ENCODE measurements at regions not wholly inside any gene's neighbourhood (a gene's known extent, or its start where the extent isn't known, plus 50 kb on each side); places are given as distances from the start of the nearest gene placed in this dataset.

DNA sequence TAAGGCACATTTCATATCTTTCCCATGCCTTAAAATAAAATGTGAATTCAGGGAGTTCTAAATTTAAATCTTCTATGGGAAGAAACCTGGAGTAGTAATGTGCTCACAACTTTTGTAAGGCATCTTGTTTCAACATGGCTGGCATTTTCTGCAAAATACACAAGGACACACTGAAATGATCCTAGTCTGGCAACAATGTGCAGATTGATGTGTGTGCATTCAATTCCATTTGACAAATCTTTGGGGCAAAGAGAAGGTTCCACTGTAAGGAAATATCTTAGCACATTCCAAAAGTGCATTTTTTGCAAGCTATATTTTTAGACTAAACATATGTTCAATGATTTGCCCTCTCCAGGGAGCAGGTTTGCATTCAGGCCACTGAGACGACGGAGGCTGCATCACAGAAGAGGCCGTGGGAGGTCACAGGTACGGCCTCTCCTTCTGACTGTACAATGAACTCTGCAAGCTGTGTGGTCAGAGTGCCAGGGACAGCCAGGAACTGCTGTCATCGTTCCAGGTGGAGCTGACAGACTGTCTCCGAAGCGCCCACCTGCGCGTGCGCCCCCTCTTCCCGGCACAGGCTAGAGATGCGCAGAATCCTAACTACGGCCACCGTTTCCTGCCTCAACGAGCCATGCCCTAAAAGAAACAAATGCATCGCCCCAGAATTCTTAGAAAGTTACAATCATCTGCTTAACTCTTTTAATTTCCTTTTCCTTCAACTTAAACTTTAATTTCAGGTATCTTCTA lies 149.2 kb upstream of the POU3F3 start:
- DNase-seq, result no peak

DNA sequence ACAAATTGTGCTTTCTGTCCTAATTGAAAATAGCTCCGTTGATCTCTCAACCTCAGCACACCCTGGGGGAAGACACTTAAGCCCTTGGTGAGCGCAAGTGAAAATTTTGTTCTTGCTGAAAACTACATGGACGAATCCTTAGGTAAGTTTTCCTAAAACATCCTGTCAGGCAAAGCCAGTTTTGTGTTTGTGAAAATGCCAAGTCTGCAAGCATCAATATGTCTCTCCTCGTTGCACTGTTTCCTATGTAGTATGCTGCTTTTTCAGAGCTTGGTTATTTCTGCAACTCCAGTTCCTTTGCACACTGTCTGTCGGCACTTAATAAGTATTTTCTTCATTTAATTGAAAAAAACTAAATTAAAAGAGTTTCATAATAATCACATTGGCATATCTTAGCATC lies 146.9 kb upstream of the POU3F3 start:
- no peak for DNase-seq

DNA sequence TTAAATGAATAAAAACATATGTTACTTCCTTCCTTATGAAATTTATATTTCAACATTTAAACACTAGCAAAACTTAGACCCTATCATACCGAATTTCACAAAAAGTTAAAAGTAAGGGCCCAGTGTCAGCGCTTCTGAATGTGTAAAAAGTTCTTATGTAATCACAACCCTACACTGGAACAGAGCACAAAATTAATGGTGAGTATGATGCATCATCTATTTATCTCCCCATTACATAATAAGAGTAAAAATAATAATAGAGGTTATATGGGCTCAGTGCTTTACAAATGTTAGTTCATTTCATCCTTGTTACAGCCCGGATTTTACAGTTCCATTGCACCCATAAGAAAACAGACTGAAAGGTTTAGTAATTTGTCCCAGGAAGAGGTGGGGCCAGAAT lies 144.9 kb upstream of the POU3F3 start:
- no peak for DNase-seq

DNA sequence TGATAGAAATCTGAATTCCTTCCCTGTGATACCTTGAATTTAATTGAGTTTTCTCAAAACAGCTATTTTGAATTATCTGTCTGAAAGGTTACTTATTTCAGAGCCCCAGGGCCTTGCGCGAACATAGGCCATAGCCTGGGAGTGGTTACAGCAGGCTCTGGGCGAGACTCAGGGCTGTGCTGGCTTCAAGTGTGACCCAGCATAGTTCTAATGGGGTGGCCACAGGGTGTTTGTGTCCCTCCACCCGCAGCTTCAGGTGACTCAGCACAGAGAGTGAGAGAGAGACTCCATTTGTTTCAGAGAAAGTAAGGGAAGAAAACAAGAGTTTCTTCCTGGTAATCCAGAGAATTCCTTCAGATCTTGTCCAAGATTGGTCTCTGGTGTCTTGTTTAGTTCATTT lies 137.9 kb upstream of the POU3F3 start:
- no peak for DNase-seq

DNA sequence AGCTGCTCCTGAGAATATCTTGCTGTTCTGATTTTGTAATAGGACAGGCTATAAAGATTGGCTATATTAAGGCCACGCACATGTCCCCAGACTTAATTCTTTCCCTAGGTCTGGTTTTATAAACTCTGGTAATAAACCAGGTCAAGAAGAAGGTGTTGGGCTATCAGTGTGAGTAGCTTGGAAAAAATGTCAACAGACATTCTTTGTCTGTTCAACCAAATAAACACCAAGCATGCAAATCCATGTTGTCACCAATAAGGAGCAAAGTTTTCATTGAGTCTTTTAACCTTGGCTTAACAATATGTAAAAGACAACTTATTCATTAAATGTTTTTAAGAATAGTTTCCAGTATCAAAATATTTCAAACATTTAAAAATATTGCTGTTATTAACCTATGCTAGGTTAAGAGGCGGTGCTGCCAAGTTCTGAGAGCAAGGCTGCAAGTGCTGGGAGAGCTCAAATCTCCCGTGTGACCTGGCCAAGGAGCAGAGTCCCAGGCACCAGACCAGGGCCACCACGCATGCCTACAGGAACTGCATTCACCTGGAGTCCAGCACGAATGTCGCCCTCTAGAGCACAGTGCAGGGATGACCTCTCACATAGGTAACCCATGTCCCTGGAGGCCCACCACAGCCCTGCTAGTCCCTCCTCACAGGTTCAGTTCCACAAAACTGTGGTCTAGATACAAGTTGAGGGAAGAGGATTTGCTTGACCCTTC lies 120.5 kb upstream of the POU3F3 start:
- no peak for DNase-seq

DNA sequence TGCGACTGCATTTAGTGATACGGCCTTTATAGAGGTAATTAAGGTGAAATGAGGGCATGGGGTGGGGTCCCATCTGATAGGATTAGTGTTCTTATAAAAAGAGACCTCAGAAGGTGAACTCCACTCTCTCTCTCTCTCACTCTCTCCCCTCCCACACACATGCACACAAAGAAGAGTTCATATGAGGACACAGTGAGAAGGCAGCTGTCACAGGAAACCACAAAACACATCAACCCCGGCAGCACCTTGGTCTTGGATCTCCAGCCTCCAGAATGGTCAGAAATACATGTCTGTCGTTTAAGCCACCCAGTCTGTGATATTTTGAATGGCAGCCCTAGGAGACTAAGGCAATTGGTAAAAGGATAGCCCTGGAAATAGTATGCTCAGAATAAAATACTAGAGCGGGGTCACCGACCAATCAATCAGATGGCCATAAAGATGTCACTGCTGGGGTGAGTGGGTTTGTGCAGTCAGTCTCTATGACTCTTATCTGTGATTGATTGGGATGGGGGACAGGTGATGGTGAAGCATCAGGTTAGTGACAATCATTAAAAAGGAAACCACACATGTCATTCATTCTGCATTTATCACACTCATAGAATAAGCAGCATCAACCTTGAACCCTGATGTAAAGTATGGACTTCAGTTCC lies 118.9 kb upstream of the POU3F3 start:
- no peak for DNase-seq

DNA sequence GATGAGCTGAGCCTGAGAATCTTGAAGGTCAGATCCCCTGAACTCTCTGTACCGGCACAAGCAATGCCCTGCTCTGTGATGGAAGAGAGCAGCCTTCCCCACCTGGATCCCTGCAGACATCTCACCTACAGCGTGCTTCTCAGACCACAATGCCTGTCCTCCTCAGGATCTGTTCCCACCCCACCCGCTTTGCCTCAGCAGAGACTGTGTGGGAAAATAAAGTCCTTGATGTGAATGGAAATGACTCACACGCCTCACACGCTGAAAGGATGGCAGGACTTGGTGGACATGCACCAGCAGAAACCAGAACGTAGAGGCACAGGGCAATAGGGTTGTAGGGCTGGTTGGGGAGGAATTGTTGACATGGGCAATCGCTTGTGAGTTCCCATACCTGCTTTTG lies 117.9 kb upstream of the POU3F3 start:
- DNase-seq, result no peak

DNA sequence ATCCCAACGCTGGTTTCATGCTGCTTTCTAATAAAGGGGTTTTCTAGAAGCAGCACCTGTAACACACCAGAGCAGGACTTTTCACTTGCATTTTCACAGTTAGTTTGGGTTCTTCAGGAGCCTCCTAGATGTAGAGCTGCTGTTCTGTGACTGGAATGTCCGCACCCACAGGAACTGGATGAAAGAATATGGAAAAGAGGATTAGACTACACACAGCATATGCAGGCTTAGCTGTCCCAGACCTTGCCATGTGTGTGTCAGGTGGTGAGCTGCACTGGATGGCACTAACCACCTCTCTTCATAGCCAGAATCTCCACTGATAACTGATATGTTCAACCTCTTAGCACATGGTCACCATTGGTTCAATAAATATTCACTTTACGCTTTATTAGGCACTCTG lies 112.1 kb upstream of the POU3F3 start:
- no peak for DNase-seq

DNA sequence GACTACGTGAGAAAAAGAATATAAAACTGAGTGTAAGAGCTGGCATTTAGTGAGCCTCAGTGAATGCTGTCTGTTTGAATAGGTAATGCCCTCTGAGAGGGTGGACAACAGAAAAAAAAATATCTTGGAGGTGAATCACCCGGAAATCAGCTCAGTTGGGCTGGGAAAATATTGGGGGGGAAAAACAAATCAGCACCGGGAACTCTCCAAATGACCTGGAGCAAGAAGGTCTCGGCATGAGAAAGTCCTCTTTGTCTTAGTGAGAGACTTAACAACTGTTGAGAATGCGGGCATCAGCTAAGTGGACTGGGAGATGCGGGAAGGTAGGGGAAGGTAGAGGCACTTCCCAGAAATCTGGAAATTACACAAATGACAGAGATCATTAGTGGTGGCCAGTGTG lies 109.4 kb upstream of the POU3F3 start:
- DNase-seq, result no peak

DNA sequence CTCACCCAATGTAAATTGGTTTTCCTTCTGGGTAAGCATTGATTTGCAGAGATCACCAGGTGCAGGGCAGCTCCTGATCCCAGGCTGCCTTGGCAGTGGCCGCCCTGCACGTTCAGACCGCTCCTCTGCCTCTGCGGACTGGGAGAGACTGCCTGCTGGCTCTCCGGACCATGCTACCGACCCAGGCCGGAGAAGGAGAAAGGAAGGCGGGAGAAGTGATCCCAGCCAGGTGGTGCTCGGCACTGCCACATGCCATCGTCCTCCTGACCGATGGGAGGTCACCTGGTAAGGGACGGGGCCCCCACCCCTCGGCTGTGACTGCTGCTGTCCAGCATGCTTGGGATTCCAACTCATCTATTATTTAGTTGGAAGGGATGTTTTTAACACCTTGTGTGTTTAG lies 108.1 kb upstream of the POU3F3 start:
- no peak for DNase-seq

DNA sequence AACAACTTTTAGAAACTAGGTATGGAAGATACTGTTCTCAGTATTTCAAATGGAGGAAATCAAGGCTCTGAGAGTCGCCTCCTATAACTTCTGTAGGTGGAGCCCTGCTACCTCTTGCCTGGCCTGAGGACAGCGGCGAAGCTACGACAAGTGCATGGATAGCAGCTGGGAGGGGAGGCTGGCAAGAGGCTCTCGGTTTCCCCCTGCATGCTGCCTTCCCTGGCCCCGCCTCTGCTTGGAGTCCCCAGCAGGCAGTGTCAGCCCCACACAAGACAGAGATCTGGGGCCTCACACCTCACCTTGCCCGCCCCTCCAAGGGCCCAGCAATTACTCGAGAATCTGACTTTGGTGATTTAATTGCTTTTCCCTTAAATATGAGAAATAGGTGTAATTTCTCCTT lies 107.6 kb upstream of the POU3F3 start:
- no peak for DNase-seq

DNA sequence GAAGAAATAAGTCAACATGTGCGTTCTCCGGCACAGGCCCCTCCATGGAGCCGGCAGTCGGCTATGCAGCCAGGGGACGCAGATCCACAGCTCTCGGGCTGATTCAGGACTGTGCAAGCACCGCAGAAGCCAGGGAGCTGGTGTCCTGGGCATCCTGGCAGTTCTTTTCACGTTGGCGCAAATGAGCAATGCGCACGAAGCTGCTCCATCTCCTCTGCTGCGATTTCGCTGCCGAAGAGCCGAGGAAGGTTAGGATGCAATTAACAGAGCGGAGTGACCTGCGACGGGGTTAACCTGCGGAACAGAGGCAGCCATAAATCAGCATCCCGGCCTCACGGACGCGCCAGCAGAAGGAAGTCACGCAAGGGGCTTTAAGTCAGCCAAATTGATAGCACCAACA lies 107.1 kb upstream of the POU3F3 start:
- DNase-seq, result no peak

DNA sequence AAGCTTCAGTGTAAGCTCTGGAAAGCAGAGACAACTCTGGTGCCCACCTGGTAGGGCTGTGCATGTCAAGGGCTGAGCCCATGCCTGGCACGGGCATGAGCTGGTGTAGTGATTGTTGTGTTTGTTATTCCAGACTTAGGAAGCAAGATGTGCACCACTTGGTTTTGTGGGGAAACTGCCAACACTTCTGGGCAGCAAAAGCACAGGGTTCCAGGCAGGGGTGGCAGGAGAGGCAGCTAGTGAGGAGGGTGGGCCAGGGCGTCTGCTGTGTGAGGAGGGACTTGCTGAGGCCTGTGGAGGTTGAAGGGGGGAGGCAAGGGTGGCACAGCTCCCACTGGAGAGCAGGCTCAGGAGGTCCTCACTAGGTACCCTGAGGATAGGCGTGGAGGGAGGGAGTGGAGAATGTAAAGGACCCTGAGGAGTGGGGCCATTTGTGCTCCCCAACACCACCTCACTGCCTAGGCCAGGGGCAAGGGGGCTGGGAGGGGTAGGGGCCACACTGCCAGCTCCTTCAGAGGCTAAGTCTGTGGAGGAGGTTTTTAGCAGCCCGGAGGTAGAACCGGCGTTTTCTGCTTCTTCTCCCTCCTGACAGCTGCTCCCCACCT lies 104.0 kb upstream of the POU3F3 start:
- no peak for DNase-seq

DNA sequence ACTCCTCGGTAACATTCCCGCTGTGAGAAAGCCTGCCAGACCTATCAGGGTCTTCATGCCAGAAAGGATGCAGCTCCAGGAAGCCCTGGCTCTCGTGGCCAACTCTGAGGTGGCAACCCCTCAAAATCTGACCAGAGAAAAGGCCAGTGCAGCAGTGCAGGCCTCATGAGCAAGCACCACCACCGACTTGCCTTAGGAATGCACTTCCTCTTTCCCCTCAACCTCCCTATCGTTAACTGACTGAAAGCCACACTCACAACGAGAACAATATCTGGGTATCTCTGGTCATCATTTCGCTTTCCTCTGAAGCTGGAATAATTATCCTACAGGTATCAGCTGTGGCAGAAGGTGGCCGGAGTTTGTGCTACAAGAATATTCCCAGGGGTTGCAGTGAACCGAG lies 101.4 kb upstream of the POU3F3 start:
- no peak for DNase-seq

DNA sequence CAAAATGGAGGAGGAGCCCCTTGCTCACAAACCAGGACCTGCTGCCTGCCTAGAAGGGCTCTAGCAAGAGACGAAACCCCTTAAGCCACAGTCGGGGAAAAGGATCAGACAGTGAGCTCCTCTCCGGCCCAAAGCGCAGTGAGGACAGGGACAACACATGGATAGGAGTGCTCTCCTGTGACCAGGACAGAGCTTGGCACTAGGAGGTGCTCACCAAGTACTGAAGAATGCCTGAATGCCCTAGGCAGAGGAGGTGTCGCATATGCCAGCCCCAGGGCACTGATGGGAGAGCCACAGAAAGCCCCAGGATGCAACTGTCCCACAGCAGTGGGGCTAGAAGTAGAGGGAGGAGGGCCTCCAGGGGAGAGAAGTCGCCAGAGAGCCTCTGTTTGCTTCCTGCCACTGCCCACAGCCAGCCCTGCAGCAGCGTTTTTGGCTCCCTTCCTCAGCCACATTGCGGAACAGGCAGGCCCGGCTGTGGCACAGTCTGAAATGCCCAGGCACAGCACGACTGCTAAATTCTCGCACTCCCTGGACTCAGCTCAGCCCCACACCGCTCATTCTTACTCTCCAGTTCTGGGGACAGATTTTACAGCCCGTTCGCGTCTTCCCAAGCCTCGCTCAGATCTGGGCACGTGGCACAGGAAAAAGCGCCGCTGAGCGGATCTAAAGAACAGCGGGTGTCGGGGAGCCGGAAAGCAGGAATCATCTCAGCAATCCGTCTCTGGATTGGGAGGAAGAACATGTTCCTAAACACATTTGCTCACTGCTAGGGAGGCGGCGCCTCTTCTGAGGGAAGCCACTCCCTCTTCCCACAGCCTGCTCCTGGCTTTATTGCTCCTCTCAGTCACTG lies 98.7 kb upstream of the POU3F3 start:
- DNase-seq, result peak; percentile 6

DNA sequence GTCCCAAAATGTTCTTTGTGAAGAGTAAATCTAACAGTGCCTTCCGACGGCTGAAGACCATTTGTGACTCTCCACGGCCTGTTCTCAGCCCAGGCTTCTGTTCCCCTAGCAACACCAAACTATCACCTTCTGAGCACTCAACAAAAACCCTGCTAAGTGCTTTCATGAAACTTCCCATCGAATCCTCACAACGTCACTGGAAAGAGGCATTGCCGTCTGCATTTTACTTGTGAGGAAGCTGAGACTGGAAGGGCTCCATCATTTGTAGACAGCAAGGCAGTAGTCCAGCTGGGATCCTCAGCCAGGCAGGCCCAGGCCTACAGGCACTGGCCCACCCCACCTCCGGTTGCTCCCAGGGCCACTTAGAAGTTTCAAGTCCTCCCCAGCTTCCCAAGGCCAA lies 97.8 kb upstream of the POU3F3 start:
- DNase-seq, result no peak

DNA sequence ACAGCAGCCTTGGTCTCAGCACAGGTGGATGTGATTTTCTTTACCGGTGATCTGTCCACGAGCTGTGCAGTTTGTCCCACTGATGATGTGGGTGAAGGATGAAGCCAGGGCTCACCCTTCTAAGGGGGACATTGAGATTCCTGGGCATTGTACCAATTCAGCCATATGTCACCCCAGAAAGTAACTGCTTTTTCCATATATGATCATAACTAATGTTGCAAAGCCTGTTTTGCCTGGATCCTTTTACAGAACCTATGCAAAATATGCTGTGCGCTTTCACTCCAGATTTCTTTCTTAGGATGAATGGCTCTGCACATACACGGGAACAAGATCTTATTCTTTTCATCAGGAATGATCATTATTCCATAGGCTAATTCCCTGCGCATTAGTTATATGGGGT lies 96.9 kb upstream of the POU3F3 start:
- no peak for DNase-seq

DNA sequence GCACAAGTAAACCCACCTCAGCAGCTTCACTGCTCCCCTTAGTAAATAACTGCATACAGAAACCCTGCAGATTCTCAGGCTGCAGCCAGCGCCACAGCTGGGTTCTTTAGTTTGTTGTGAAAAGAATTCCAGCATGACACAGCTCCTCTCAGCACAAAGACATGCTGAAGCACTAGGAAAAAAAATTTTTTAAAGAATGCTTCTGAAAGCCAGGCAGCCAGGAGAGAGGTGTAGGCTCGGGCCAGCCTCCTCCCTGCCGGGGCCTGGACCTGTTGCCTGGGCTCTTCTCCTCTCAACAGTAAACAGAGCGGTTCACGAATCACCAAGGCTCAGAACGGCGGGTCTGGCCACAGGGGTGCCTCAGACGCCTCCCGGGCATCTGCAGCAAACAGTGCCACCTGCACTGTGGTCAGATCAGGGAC lies 95.7 kb upstream of the POU3F3 start:
- DNase-seq, result no peak

DNA sequence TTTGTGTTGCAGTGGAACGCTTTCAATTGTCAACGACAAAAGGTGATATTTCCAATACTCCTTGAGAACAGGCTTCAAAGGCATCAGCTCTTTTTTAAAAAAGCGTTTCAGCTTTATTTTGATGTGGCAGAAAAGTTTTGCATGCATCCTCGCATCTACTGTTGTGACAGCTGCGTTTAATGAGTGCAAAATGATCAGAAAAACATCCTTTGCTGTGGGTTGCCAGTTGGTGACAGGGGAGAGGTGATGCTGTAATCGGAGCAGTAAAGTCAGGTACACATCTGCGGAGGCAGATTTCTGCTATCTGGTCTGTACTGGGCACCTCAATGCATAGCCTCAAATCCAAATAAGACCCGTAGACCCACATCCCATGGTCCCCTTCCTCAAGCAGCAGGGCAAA lies 91.9 kb upstream of the POU3F3 start:
- DNase-seq, result no peak

DNA sequence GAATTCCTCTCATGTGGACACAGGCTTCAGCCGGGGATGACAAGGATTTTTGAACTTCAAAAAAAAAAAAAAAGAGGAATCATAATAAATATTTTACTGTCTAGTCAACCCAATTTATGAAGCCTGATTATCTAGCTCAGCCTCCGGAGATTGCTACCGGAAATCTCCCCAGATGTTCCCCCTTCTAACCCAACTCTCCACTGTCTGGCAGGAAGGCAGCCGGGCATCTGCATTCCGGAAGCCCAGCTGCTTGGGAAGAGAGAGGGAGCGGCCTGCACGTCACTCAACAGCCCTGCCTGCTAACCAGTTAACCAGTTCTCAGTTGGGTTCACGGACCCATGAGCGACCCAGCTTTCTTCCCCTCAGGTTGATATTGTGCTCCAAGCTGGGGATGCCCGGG lies 87.2 kb upstream of the POU3F3 start:
- DNase-seq, result no peak

DNA sequence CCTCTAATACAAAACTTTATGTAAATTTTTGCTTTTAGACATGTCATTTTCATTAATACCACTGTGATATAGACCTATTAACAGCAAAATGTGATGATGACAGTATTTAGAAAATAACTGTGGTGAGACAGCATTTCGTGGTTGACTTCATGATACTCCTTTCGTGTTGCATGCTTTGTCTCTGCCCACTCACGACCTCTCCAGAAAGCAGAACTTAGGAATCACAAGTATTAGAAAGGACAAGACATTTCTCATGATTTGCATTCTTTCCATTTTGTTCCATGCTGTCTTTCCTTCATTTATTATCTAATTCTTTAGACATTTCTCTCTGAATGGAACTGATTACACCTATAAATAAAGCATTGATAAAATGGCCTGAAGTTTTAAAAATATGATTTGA lies 85.2 kb upstream of the POU3F3 start:
- no peak for DNase-seq

DNA sequence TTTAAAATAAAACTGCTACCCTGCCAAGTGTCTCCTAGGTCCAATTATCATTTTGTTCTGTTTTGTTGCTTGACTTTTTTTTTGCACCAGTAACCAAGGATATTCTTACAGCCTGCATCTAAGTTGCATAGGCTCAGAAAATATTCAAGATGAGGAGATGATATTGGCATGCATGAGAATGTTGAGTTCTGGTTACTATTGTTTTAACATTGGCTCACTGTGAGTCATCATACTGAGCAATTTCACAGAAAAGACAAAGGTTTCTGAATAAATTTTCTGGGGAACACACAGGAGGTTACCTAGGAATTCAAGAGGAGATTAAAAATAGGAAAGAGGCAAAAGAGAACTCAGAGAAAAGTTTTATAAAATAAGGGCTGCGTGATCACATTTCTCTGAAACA lies 84.8 kb upstream of the POU3F3 start:
- DNase-seq, result no peak
